Keratinocyte (primary cell): ENCODE measurements at regions not wholly inside any gene's neighbourhood (a gene's known extent, or its start where the extent isn't known, plus 50 kb on each side); places are given as distances from the start of the nearest gene placed in this dataset.
"Not testable (repeated sequence)": the region's sequence is repeated elsewhere in the genome, so short reads cannot be mapped to it uniquely, and the experiment has no call there.

Experiments
- DNase-seq: peaks from one replicate; pipeline ENCODE4 v3.0.0-alpha.2; 2011; ENCODE audit warnings: low read depth, missing footprints, low spot score
- FAIRE-seq: peaks from 2 replicates; lab custom pipeline; 2011; peaks lifted over from hg19 to GRCh38; lab: Jason Lieb, UNC
- H2AFZ ChIP-seq: 2 replicates; pipeline ENCODE4 v1.6.0; 2012; ENCODE audit warnings: low read length, control low read depth, inconsistent platforms; ENCODE audit not compliant: control insufficient read depth
- H3K27ac ChIP-seq: 2 replicates; pipeline ENCODE4 v1.5.1; 2011; ENCODE audit warnings: low read length; ENCODE audit not compliant: control insufficient read depth, insufficient read depth
- H3K27me3 ChIP-seq: 3 replicates; pipeline ENCODE4 v1.6.0; 2011; ENCODE audit warnings: low read length; ENCODE audit not compliant: control insufficient read depth, insufficient read depth; ENCODE audit errors: extremely low read depth
- H3K36me3 ChIP-seq, 2 experiments: 2 replicates in 1 of 2; 3 replicates in 1 of 2; pipeline ENCODE4 v1.5.1; 2011; ENCODE audit warnings: low read length in 2 of 2, mild to moderate bottlenecking in 1 of 2; ENCODE audit not compliant: control insufficient read depth in 2 of 2, insufficient read depth in 2 of 2; ENCODE audit errors: extremely low read depth in 1 of 2
- H3K4me1 ChIP-seq: 3 replicates; pipeline ENCODE4 v1.5.1; 2011; ENCODE audit warnings: low read length; ENCODE audit not compliant: control insufficient read depth, insufficient read depth; ENCODE audit errors: extremely low read depth
- H3K4me2 ChIP-seq: 3 replicates; pipeline ENCODE4 v1.6.0; 2011; ENCODE audit warnings: low read depth, low read length; ENCODE audit not compliant: control insufficient read depth, insufficient read depth; ENCODE audit errors: extremely low read depth
- H3K4me3 ChIP-seq, 3 experiments: fragments of 200-600 bp in 1 of 3; sonication (generic) in 1 of 3; 2 replicates in 2 of 3; 3 replicates in 1 of 3; pipeline ENCODE4 v1.5.1; 2011 to 2016; ENCODE audit warnings: low read length in 3 of 3, mild to moderate bottlenecking in 3 of 3, control low read depth in 2 of 3, inconsistent platforms in 1 of 3, low read depth in 1 of 3, mixed read lengths in 1 of 3, mixed run types in 1 of 3, moderate library complexity in 1 of 3; ENCODE audit not compliant: control insufficient read depth in 2 of 3, insufficient read depth in 2 of 3; ENCODE audit errors: extremely low read depth in 1 of 3
- H3K79me2 ChIP-seq: 2 replicates; pipeline ENCODE4 v1.6.0; 2012; ENCODE audit warnings: low read length; ENCODE audit not compliant: control insufficient read depth, insufficient read depth
- H3K9ac ChIP-seq: 3 replicates; pipeline ENCODE4 v1.6.0; 2011; ENCODE audit warnings: low read length; ENCODE audit not compliant: control insufficient read depth, insufficient read depth; ENCODE audit errors: extremely low read depth
- H3K9me1 ChIP-seq: 3 replicates; pipeline ENCODE4 v1.6.0; 2011; ENCODE audit warnings: low read length; ENCODE audit not compliant: control insufficient read depth, insufficient read depth; ENCODE audit errors: extremely low read depth
- H3K9me3 ChIP-seq: 2 replicates; pipeline ENCODE4 v1.5.1; 2012; ENCODE audit warnings: low read depth, low read length; ENCODE audit not compliant: control insufficient read depth
- H4K20me1 ChIP-seq: 3 replicates; pipeline ENCODE4 v1.6.0; 2011; ENCODE audit warnings: low read length; ENCODE audit not compliant: control insufficient read depth, insufficient read depth; ENCODE audit errors: extremely low read depth
- EZH2 ChIP-seq: IDR thresholded peaks from one replicate; pipeline ENCODE4 v1.6.1; 2012; ENCODE audit warnings: inconsistent platforms, mild to moderate bottlenecking, low read length, moderate library complexity
- dilution Hi-C: fragments of 300-500 bp; cut with MboI; formaldehyde crosslinking; loops from one replicate; pipeline ENCODE4 v1.7.0; 2020; ENCODE audit warnings: low sequenced_read_pairs; ENCODE audit not compliant: extremely low pct_ligation_motif_present
- TF ChIP-seq, protein P1 (sequence below), 3 experiments: IDR thresholded peaks in 1 of 3; conservative IDR thresholded peaks in 1 of 3; optimal IDR thresholded peaks in 1 of 3; 2 replicates in 2 of 3; 3 replicates in 1 of 3; pipeline versions ENCODE3 to v1.5.1; 2011; ENCODE audit warnings: low read length in 3 of 3, mild to moderate bottlenecking in 3 of 3, moderate library complexity in 2 of 3, control low read depth in 1 of 3, inconsistent platforms in 1 of 3; ENCODE audit not compliant: insufficient read depth in 2 of 3; ENCODE audit errors: extremely low read depth in 1 of 3

- Histone ChIP-seq H3K9me3 (no peaks in the 10 kb centered on the region), H3K9me1 (no peaks in the 10 kb centered on the region), H3K4me3 (no peak overlapping the region), H3K79me2 (no peaks in the 10 kb centered on the region), H4K20me1 (no peaks in the 10 kb centered on the region), H3K9ac (no peak overlapping the region), H3K27me3 (no peaks in the 10 kb centered on the region), H2AFZ (no peak overlapping the region), H3K4me2 (no peak overlapping the region), H3K27ac (no peak overlapping the region), H3K4me1 (no peaks in the 10 kb centered on the region), H3K36me3 (no peaks in the 10 kb centered on the region)
- no peak for TF ChIP-seq EZH2
- TF ChIP-seq, protein P1, sequence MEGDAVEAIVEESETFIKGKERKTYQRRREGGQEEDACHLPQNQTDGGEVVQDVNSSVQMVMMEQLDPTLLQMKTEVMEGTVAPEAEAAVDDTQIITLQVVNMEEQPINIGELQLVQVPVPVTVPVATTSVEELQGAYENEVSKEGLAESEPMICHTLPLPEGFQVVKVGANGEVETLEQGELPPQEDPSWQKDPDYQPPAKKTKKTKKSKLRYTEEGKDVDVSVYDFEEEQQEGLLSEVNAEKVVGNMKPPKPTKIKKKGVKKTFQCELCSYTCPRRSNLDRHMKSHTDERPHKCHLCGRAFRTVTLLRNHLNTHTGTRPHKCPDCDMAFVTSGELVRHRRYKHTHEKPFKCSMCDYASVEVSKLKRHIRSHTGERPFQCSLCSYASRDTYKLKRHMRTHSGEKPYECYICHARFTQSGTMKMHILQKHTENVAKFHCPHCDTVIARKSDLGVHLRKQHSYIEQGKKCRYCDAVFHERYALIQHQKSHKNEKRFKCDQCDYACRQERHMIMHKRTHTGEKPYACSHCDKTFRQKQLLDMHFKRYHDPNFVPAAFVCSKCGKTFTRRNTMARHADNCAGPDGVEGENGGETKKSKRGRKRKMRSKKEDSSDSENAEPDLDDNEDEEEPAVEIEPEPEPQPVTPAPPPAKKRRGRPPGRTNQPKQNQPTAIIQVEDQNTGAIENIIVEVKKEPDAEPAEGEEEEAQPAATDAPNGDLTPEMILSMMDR (optimal IDR thresholded peaks at IDR 0.05 in 1 of 3, IDR thresholded peaks at IDR 0.05 in 1 of 3, conservative IDR thresholded peaks at IDR 0.05 in 1 of 3; ENCODE audit: extremely low read depth in 1 of 3, insufficient read depth in 2 of 3, low read length in 3 of 3) = no peak
- dilution Hi-C loops = no loop called here
- DNase-seq = no peak
- no peak for FAIRE-seq
Observed at GRCh38 chr9:65449423-65449822, 164.4 kb upstream of the FOXD4L5 start.

GRCh38 chr9:65447146-65447545, 162.1 kb upstream of the FOXD4L5 start:
- FAIRE-seq, H3K9me1 ChIP-seq, H3K9ac ChIP-seq, DNase-seq, H3K27ac ChIP-seq, dilution Hi-C loops, H3K79me2 ChIP-seq, H3K4me1 ChIP-seq, H3K9me3 ChIP-seq, H3K36me3 ChIP-seq, H3K4me3 ChIP-seq, H3K27me3 ChIP-seq, H3K4me2 ChIP-seq, H2AFZ ChIP-seq, H4K20me1 ChIP-seq: not testable (repeated sequence)

DNA sequence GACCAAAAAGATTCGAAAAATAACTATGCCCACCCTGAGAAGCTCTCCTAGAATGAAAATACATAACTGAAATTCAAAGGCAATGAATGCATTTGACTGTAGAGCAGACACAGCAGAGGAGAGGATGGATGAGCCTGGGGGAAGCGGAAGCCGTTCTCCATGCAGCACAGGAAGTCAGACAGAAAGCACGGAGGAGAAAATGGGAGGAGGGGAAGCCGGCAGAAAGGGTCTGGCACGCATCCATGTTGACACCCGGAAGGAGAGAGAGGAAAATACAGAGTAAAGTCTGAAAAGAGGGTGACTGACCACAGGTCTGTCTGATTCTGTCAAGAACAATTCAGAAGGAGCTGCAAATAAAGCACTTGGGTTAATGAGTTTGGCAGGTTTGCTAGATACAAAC, 161.0 kb upstream of the FOXD4L5 start:
- H3K9me1 ChIP-seq, H3K4me1 ChIP-seq, H3K36me3 ChIP-seq, H3K27ac ChIP-seq, H2AFZ ChIP-seq, H3K79me2 ChIP-seq, H4K20me1 ChIP-seq, H3K27me3 ChIP-seq, H3K4me2 ChIP-seq, H3K4me3 ChIP-seq, FAIRE-seq, H3K9ac ChIP-seq, H3K9me3 ChIP-seq, DNase-seq, dilution Hi-C loops: not testable (repeated sequence)
